SK-N-SH treated with all-trans-retinoic acid at 6 μM for 48 hours (cell line): ENCODE measurements at regions not wholly inside any gene's neighbourhood (a gene's known extent, or its start where the extent isn't known, plus 50 kb on each side); places are given as distances from the start of the nearest gene placed in this dataset.

ENCODE experiments used
- ATAC-seq: fragments of 200-7000 bp; cut with Tn5 transposase; 3 replicates; pipeline ENCODE4 v1.9.1; 2020; ENCODE audit warnings: mild to moderate bottlenecking, moderate library complexity
- ARNTL ChIP-seq: fragments of 450-650 bp; formaldehyde crosslinking; IDR thresholded peaks from 2 replicates; pipeline ENCODE4 v1.5.0; 2020; ENCODE audit warnings: low read depth, mild to moderate bottlenecking, moderate library complexity, borderline replicate concordance
- BACH2 ChIP-seq: fragments of 250-450 bp; sonication (Bioruptor Pico); IDR thresholded peaks from 2 replicates; pipeline ENCODE4 v1.9.0; 2021; ENCODE audit warnings: mild to moderate bottlenecking, borderline replicate concordance
- CSDC2 ChIP-seq: fragments of 250-450 bp; sonication (Bioruptor Pico); IDR thresholded peaks from 2 replicates; pipeline ENCODE4 v1.5.0; 2020; ENCODE audit warnings: mild to moderate bottlenecking, moderate library complexity
- CSRNP3 ChIP-seq: fragments of 250-450 bp; sonication (Bioruptor Pico); IDR thresholded peaks from 2 replicates; pipeline ENCODE4 v1.5.1; 2021; ENCODE audit warnings: mild to moderate bottlenecking, moderate library complexity
- ESRRG ChIP-seq: fragments of 250-450 bp; sonication (Bioruptor Pico); IDR thresholded peaks from 2 replicates; pipeline ENCODE4 v1.6.1; 2021; ENCODE audit warnings: mild to moderate bottlenecking
- GLIS3 ChIP-seq: fragments of 250-450 bp; sonication (Bioruptor Pico); IDR thresholded peaks from 2 replicates; pipeline ENCODE4 v1.5.0; 2020; ENCODE audit warnings: mild to moderate bottlenecking, moderate library complexity
- ISL1 ChIP-seq: fragments of 250-450 bp; sonication (Bioruptor Pico); IDR thresholded peaks from 2 replicates; pipeline ENCODE4 v2.1.2; 2022; ENCODE audit warnings: mild to moderate bottlenecking, moderate library complexity
- OSR1 ChIP-seq: fragments of 250-450 bp; sonication (Bioruptor Pico); IDR thresholded peaks from 2 replicates; pipeline ENCODE4 v1.8.0; 2022; ENCODE audit warnings: moderate library complexity, mild to moderate bottlenecking, inconsistent platforms
- PATZ1 ChIP-seq: fragments of 250-450 bp; sonication (Bioruptor Pico); IDR thresholded peaks from 2 replicates; pipeline ENCODE4 v1.8.0; 2020; ENCODE audit warnings: mild to moderate bottlenecking, moderate library complexity, borderline replicate concordance
- POU6F1 ChIP-seq: fragments of 250-450 bp; sonication (Bioruptor Pico); IDR thresholded peaks from 2 replicates; pipeline ENCODE4 v1.8.0; 2021; ENCODE audit warnings: low read depth, mild to moderate bottlenecking, moderate library complexity, borderline replicate concordance
- PPARA ChIP-seq: fragments of 250-450 bp; sonication (Bioruptor Pico); IDR thresholded peaks from 2 replicates; pipeline ENCODE4 v1.5.0; 2020; ENCODE audit warnings: mild to moderate bottlenecking, borderline replicate concordance
- RARB ChIP-seq: fragments of 250-450 bp; sonication (Bioruptor Pico); IDR thresholded peaks from 2 replicates; pipeline ENCODE4 v1.8.0; 2021; ENCODE audit warnings: mild to moderate bottlenecking, moderate library complexity
- SNAI2 ChIP-seq: fragments of 250-450 bp; sonication (Bioruptor Pico); IDR thresholded peaks from 2 replicates; pipeline ENCODE4 v1.5.0; 2020; ENCODE audit warnings: mild to moderate bottlenecking, moderate library complexity
- TCF4 ChIP-seq: fragments of 250-450 bp; sonication (Bioruptor Pico); IDR thresholded peaks from 2 replicates; pipeline ENCODE4 v1.8.0; 2021; ENCODE audit warnings: mild to moderate bottlenecking, moderate library complexity, borderline replicate concordance
- TOX ChIP-seq: fragments of 250-450 bp; sonication (Bioruptor Pico); IDR thresholded peaks from 2 replicates; pipeline ENCODE4 v1.8.0; 2021; ENCODE audit warnings: mild to moderate bottlenecking, moderate library complexity, borderline replicate concordance
- TSHZ2 ChIP-seq: fragments of 250-450 bp; sonication (Bioruptor Pico); IDR thresholded peaks from 2 replicates; pipeline ENCODE4 v1.5.0; 2020; ENCODE audit warnings: mild to moderate bottlenecking, moderate library complexity
- ZC3H10 ChIP-seq: fragments of 250-450 bp; sonication (Bioruptor Pico); IDR thresholded peaks from 2 replicates; pipeline ENCODE4 v1.5.1; 2021; ENCODE audit warnings: mild to moderate bottlenecking, moderate library complexity
- ZFP3 ChIP-seq: fragments of 250-450 bp; sonication (Bioruptor Pico); IDR thresholded peaks from 2 replicates; pipeline ENCODE4 v1.5.0; 2020; ENCODE audit warnings: mild to moderate bottlenecking, moderate library complexity
- ZFP30 ChIP-seq: fragments of 450-650 bp; formaldehyde crosslinking; IDR thresholded peaks from 2 replicates; pipeline ENCODE4 v1.5.0; 2022; ENCODE audit warnings: mild to moderate bottlenecking, moderate library complexity
- ZNF565 ChIP-seq: fragments of 450-650 bp; formaldehyde crosslinking; conservative IDR thresholded peaks from 2 replicates; pipeline ENCODE4 v1.5.0; 2020; ENCODE audit warnings: low read depth, mild to moderate bottlenecking, moderate library complexity
- ZNF70 ChIP-seq: fragments of 450-650 bp; formaldehyde crosslinking; IDR thresholded peaks from 2 replicates; pipeline ENCODE4 v1.5.0; 2020; ENCODE audit warnings: mild to moderate bottlenecking, moderate library complexity
- ZNF8 ChIP-seq: fragments of 450-650 bp; formaldehyde crosslinking; IDR thresholded peaks from 2 replicates; pipeline ENCODE4 v1.5.0; 2020; ENCODE audit warnings: mild to moderate bottlenecking, moderate library complexity

DNA sequence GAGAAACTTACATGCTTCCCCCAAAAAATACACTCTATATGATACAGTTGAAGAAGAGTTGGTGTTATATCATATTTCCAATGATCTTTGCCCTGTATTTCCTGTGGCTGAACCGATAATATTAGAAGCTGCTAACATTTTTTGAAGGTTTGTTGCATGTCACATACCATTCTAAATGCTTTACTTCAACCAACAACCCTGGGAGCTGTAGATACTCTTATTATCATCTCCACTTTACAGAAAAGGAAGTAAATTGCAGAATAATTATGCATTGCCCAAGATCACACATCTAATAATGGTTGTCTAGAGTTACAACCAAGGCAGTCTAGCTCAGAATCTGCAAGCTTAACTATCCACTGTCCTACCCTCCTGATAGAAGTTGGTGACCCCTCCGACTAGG is 182.8 kb downstream of the NUAK1 start:
- ATAC-seq = no peak; the same call in 2 of the 3 replicates

DNA sequence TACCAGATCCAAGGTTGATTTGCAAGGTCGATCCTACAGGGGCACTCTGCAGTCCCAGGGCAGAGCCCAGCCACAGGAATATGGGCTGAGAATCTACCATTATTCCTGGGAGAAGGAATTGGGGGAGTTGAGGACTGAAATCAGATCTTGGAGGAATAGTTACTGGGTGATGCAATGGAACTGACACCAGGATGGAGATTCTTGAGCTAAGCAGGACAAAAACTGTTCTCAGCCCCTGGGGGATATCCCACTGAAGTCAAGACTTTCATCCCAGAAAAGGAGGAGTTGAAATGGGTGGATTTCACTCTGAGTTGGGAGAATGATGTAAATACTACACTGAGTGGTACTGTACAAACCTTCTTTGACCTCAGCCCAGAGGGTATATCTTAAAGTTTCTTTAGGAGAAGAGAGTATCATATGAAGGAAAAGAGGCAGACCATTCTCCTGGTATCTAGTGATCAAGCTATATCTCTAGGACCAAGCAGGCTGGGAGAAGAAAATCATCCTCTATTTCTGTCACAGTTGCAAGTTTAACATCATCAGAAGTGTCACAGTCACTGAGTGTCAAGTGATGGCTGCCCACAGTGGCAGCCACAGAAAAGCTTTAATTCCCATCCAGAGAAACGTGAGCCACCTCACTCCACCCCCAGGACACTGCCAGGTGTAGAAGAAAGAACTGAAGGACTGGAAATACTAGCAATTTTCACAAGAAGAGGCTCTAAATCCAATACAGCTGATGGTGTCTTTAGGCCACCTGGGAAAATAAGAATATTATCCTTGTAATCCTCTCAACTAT is 181.9 kb downstream of the NUAK1 start:
- ATAC-seq = no peak
- TF ChIP-seq ZFP3 (CRISPR knock-in tag) (no peak), ZC3H10 (no peak), TSHZ2 (CRISPR knock-in tag) (no peak), ZNF8 (CRISPR knock-in tag) (no peak), BACH2 (CRISPR knock-in tag) (no peak), OSR1 (CRISPR knock-in tag) (no peak), ZNF565 (CRISPR knock-in tag) (no peak), GLIS3 (no peak), TCF4 (CRISPR knock-in tag) (no peak), RARB (CRISPR knock-in tag) (no peak)

More for the DNA sequence above, 182.8 kb downstream of the NUAK1 start:
- TF ChIP-seq PATZ1 (CRISPR knock-in tag) = no peak
- no peak for TF ChIP-seq ZFP30 (CRISPR knock-in tag)
- no peak for TF ChIP-seq SNAI2
- no peak for TF ChIP-seq ZNF70 (CRISPR knock-in tag)
- TF ChIP-seq ARNTL (CRISPR knock-in tag) = no peak
- no peak for TF ChIP-seq TSHZ2 (CRISPR knock-in tag)
- no peak for TF ChIP-seq PPARA (CRISPR knock-in tag)
- TF ChIP-seq TOX (CRISPR knock-in tag) = no peak
- no peak for TF ChIP-seq ISL1 (CRISPR knock-in tag)
- no peak for TF ChIP-seq ESRRG (CRISPR knock-in tag)
- no peak for TF ChIP-seq POU6F1 (CRISPR knock-in tag)
- no peak for TF ChIP-seq ZNF8 (CRISPR knock-in tag)
- TF ChIP-seq CSDC2 (CRISPR knock-in tag) = no peak
- TF ChIP-seq BACH2 (CRISPR knock-in tag) = no peak
- TF ChIP-seq RARB (CRISPR knock-in tag) = no peak
- TF ChIP-seq OSR1 (CRISPR knock-in tag) = no peak
- no peak for TF ChIP-seq TCF4 (CRISPR knock-in tag)
- TF ChIP-seq CSRNP3 (CRISPR knock-in tag) = no peak
- no peak for TF ChIP-seq ZNF565 (CRISPR knock-in tag)
- TF ChIP-seq ZFP3 (CRISPR knock-in tag) = no peak
